HEK293T (cell line): ENCODE measurements at regions not wholly inside any gene's neighbourhood (a gene's known extent, or its start where the extent isn't known, plus 50 kb on each side); places are given as distances from the start of the nearest gene placed in this dataset.
"Not testable (repeated sequence)": the region's sequence is repeated elsewhere in the genome, so short reads cannot be mapped to it uniquely, and the experiment has no call there.

Experiments used
- CTCF ChIA-PET: fragments of 350-600 bp; formaldehyde crosslinking; extraction: SDS; loops from one replicate; lab custom pipeline; 2021; ENCODE audit warnings: antibody characterized with exemption, inconsistent platforms; lab: Yijun Ruan, JAX
- POLR2A ChIA-PET: fragments of 350-600 bp; formaldehyde crosslinking; extraction: SDS; loops from one replicate; lab custom pipeline; 2020; ENCODE audit warnings: antibody characterized with exemption, inconsistent platforms; lab: Yijun Ruan, JAX
- DNase-seq: peaks from one replicate; pipeline ENCODE4 v3.0.0; 2012; ENCODE audit warnings: mixed read lengths; ENCODE audit errors: extremely low spot score
- BHLHE40 ChIP-seq: fragments of 450-650 bp; IDR thresholded peaks from 2 replicates; pipeline ENCODE4 v1.6.1; 2016; ENCODE audit warnings: mild to moderate bottlenecking, moderate library complexity, borderline replicate concordance
- CTBP1 ChIP-seq: fragments of 450-650 bp; IDR thresholded peaks from 2 replicates; pipeline ENCODE4 v1.6.1; 2016; ENCODE audit warnings: borderline replicate concordance
- ELF4 ChIP-seq: fragments of 450-650 bp; IDR thresholded peaks from 2 replicates; pipeline ENCODE4 v1.6.1; 2017; ENCODE audit warnings: antibody characterized with exemption
- FOXA1 ChIP-seq: fragments of 450-650 bp; IDR thresholded peaks from 2 replicates; pipeline ENCODE4 v1.6.1; 2016; ENCODE audit warnings: mild to moderate bottlenecking
- FOXK2 ChIP-seq: fragments of 450-650 bp; IDR thresholded peaks from 2 replicates; pipeline ENCODE4 v1.6.1; 2016; ENCODE audit warnings: mild to moderate bottlenecking
- L3MBTL2 ChIP-seq: fragments of 450-650 bp; conservative IDR thresholded peaks from 2 replicates; pipeline ENCODE4 v1.6.1; 2016; ENCODE audit warnings: mild to moderate bottlenecking
- LEF1 ChIP-seq: fragments of 450-650 bp; IDR thresholded peaks from 2 replicates; pipeline ENCODE4 v1.6.1; 2017; ENCODE audit warnings: mild to moderate bottlenecking, borderline replicate concordance
- PKNOX1 ChIP-seq: fragments of 450-650 bp; IDR thresholded peaks from 2 replicates; pipeline ENCODE4 v1.6.1; 2016
- SP1 ChIP-seq: fragments of 450-650 bp; IDR thresholded peaks from 2 replicates; pipeline ENCODE4 v1.6.1; 2017

DNA sequence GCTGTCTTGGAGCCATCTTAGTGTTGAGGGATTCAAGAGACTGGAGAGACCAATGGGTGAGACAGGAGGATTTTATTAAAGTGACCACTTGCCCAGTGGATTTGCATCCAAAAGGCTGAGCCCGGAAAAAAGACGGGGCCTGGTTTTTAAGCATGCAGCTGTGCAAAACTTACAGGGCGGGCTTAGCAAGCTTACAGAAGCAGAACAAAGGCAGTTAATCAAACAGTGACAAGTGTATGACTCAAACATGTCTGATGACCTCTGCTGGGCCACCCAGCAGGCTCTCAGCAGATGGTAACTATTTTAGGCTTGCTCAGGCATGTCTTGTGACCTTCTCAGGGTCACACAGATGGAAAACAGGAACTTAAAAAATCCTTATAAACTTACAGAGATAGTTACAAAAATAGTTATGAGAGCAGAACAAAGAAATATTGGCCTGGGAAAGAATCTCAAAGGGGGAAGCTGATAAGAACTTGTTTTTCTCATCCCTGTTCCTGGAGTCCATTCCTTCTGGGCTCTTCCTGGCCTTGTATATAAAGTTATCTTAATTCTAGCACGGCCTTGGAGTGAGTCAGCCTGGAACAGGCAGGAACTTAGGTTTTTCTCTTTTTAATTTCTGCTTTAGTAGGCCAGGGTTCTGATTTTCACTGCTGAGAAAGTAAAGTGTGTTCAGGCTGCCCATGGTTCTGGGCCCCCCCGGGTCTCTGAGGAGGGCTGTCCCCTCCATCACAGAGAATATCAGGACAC is 141.3 kb downstream of the CCDC74A start:
- POLR2A ChIA-PET, DNase-seq, CTCF ChIA-PET: not testable (repeated sequence)

GRCh38 chr2:131671841-131672470 is 144.3 kb downstream of the CCDC74A start:
- DNase-seq, POLR2A ChIA-PET: not testable (repeated sequence)
- CTCF ChIA-PET = interaction anchor here (1.1 to 2.4 kb wide), 6 partner anchors 10 to 518 kb away, joined by 3 to 13 read pairs (median 5); no protein-coding TSS in a partner anchor

GRCh38 chr2:131672471-131673399 is 145.0 kb downstream of the CCDC74A start:
- ChIA-PET POLR2A (interaction anchor here (1.0 kb wide), 1 partner anchor 9 kb away, joined by 6 read pairs; no protein-coding TSS in a partner anchor), CTCF (interaction anchor here (1.0 to 2.4 kb wide), 9 partner anchors 10 to 519 kb away, joined by 3 to 13 read pairs (median 5); no protein-coding TSS in a partner anchor)
- peak; percentile 32 for DNase-seq

DNA sequence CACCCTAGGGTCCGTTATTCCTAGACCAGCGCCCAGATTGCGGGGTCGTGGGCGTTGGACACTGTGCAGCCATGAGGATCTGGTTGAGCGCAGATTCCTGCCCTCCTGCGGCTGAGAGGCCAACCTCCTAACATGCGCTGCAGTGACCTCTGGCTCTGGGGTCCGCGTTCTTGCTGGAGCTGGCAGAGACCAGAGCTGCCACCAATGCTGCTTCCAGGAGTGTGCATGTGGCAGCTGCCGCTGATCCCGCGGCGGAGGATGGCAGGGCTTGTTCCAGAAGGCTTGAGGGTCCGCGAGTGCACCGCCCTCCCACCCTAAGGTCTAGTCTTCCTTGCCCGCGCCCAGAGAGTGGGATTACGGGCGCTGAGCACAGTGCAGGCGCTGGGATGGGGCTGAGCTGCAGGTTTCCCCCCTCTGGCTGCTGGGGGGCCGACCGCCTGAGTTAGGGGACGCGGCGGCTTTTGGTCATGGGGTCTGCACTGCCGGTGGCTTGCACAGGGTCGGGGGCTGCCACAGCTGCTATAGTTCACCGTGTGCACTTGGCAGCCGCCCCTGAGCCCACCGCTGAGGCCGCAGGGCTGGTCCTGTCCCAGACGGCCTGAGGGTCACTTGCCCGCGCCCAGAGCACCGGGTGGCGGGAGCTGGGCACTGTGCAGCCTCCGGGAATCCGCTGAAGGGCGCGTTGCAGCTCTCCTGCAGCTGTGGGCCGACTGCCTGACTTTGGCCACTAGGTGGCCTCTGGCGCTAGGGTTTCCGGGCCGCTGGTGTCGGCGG is 145.9 kb downstream of the CCDC74A start:
- CTCF ChIA-PET = interaction anchor here (0.6 to 2.4 kb wide), 6 partner anchors 9 to 520 kb away, joined by 3 to 13 read pairs (median 4); no protein-coding TSS in a partner anchor
- TF ChIP-seq SP1 = no peak
- TF ChIP-seq FOXK2 = no peak
- no peak for TF ChIP-seq LEF1
- TF ChIP-seq FOXA1 = no peak
- POLR2A ChIA-PET = interaction anchor here (1.0 kb wide), 1 partner anchor 8 kb away, joined by 6 read pairs; no protein-coding TSS in a partner anchor
- DNase-seq = peak; percentile 67

- POLR2A ChIA-PET = interaction anchor here (1.0 kb wide), 1 partner anchor 8 kb away, joined by 6 read pairs; no protein-coding TSS in a partner anchor
- no peak for DNase-seq
- TF ChIP-seq SP1 (no peak), L3MBTL2 (no peak), BHLHE40 (no peak), PKNOX1 (no peak), ELF4 (no peak), CTBP1 (no peak)
- CTCF ChIA-PET = interaction anchor here (0.6 to 2.4 kb wide), 4 partner anchors 8 to 128 kb away, joined by 3 to 13 read pairs (median 4); no protein-coding TSS in a partner anchor
These were observed 146.5 kb downstream of the CCDC74A start for GRCh38 chr2:131674174-131674507.

DNA sequence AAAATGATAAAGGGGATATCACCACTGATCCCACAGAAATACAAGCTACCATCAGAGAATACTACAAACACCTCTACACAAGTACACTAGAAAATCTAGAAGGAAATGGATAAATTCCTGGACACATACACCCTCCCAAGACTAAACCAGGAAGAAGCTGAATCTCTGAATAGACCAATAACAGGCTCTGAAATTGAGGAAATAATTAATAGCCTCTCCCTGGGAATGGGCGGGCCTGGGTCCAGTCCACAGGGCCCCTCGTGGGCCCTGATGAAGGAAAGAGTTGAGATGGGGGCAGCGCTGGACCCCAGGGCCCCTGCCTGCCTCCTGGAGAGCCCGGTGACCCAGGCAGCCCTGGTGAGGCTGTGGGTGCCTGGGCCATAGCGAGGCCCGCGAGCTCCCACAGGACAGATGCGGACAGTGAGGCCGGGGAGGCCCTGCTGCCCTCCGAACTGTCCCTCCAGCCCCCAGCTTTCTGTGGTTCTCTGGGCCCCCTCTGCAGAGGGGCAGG is 154.0 kb downstream of the CCDC74A start:
- ChIA-PET CTCF (interaction anchor here (0.9 to 2.5 kb wide), 3 partner anchors 9 to 120 kb away, joined by 3 to 13 read pairs (median 4); no protein-coding TSS in a partner anchor), POLR2A (interaction anchor here (1.2 to 1.7 kb wide), 2 partner anchors 8 to 10 kb away, joined by 6 to 9 read pairs; no protein-coding TSS in a partner anchor)
- DNase-seq = not testable (repeated sequence)

DNA sequence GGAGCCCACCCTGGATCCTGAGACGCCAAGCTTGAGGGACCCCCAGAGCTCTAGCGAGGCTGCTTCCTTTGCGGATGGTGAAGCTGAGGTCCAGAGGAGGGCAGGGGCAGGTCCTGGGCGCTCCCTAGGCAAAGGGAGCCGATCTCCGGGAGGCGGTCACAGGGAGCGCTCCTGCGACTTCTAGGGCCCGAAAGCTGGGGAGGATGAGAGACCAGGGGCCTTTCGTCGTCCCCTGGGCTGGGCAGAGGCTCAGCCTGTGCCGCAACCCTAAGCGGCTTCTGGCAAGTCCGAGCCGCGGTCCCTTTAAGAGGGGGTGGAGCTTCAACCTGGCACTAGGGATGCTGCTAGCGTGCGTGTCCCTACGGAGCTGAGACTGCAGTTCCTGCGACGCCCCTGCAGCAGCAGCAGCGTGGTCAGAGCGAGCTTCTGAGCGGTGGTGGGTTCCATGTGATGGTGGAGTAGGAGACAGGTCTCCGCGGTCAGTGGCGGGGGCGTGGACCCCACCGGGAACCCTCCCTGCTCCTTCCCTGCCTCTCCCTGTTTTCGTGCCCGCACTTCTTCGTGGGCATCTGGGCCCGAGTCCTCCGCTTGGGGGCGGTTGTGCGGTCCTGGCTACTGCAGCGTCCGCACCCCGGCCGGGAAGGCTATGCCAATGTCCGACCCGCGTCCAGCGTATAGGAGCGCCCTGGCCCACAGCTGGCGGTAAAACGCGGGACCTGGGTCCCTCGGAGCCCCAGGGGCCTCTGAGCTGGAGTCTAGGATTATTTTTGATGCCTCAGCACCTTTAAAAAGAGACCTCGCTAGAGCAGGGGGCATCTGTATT is 154.6 kb downstream of the CCDC74A start:
- no peak for TF ChIP-seq LEF1
- TF ChIP-seq L3MBTL2 = peak; percentile 78
- DNase-seq = peak; percentile 79
- ChIA-PET POLR2A (interaction anchor here (0.6 to 1.7 kb wide), 4 partner anchors 9 to 78 kb away, joined by 3 to 9 read pairs (median 4); no protein-coding TSS in a partner anchor), CTCF (interaction anchor here (0.9 to 2.5 kb wide), 3 partner anchors 9 to 120 kb away, joined by 3 to 13 read pairs (median 4); no protein-coding TSS in a partner anchor)

DNA sequence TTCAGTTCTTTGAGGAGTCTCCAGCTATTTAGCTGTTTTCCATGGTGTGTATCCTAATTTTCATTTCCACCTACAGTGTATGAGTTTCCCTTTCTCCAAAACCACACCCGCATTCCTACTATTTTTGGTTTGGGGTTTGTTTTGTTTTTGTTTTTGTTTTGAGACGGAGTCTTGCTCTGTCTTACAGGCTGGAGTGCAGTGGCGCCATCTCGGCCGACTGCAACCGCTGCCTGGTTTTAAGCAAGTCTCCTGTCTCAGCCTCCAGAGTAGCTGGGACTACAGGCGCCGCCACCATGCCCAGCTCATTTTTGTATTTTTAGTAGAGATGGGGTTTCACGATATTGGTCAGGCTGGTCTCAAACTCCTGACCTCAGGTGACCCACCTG is 155.2 kb downstream of the CCDC74A start:
- ChIA-PET CTCF (interaction anchor here (1.1 to 2.5 kb wide), 2 partner anchors 8 to 10 kb away, joined by 3 to 13 read pairs; no protein-coding TSS in a partner anchor), POLR2A (interaction anchor here (0.6 to 1.7 kb wide), 2 partner anchors 8 to 31 kb away, joined by 3 to 9 read pairs; no protein-coding TSS in a partner anchor)
- DNase-seq = not testable (repeated sequence)

DNA sequence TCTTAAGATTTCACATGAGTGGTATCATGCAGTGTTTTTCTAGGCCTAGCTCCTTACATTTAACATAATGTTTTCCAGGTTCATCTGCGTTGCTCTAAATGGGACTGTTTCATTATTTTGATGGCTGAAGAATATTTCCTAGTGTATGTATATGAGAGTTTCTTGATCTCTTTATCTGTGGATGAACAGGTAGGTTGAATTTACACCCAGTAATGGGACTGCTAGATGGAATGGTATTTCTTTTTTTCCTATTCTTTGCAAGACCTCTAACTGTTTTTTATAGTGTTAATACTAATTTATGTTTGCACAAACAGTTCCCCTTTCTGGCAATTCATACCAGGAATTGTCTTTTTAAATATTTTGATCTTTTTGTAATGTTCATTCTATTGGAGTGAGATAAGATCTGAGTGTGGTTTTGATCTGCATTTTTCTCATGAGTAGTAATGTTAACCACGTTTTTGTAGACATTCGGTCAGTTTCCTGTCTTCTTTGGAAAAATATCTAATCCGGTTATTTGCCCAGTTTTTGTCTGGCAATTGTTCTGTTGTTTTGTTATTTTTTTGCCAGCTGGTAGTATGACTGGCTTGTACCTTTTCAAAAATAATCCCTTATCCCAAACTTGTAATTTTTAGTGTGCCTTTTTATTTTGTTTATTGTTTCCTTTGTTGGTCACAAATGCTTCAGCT is 157.1 kb downstream of the CCDC74A start:
- CTCF ChIA-PET = interaction anchor here (0.6 kb wide), 1 partner anchor 25 kb away, joined by 3 read pairs; no protein-coding TSS in a partner anchor
- POLR2A ChIA-PET, DNase-seq: not testable (repeated sequence)

- POLR2A ChIA-PET, DNase-seq, CTCF ChIA-PET: not testable (repeated sequence)
These were observed 158.6 kb downstream of the CCDC74A start for GRCh38 chr2:131686164-131686893.

GRCh38 chr2:131686894-131687238 is 159.2 kb downstream of the CCDC74A start:
- DNase-seq, CTCF ChIA-PET, POLR2A ChIA-PET: not testable (repeated sequence)
